ENCODE measurements at regions not wholly inside any gene's neighbourhood (a gene's known extent, or its start where the extent isn't known, plus 50 kb on each side); places are given as distances from the start of the nearest gene placed in this dataset.
"Not testable (repeated sequence)": the region's sequence is repeated elsewhere in the genome, so short reads cannot be mapped to it uniquely, and the experiment has no call there.

- TF ChIP-seq SPI1 (IDR thresholded peaks at IDR 0.05; ENCODE audit: borderline replicate concordance, low read depth) (no peak), CTCF (IDR thresholded peaks at IDR 0.05; ENCODE audit: insufficient read depth, low read length) (no peak), POLR2AphosphoS5 (IDR thresholded peaks at IDR 0.05; ENCODE audit: low read depth) (no peak), REST (IDR thresholded peaks at IDR 0.05; ENCODE audit: insufficient replicate concordance, low read depth) (no peak), GABPA (IDR thresholded peaks at IDR 0.05; ENCODE audit: low read depth) (no peak)
Observed at GRCh38 chr20:12237772-12238171, 320.1 kb downstream of the BTBD3 start.

GRCh38 chr20:12241065-12241464, 323.4 kb downstream of the BTBD3 start:
- no peak overlapping the region for H3K4me3 ChIP-seq (replicated peaks; ENCODE audit: insufficient read depth, low read length)
- no peak overlapping the region for H3K27ac ChIP-seq (replicated peaks)
- TF ChIP-seq REST (IDR thresholded peaks at IDR 0.05; ENCODE audit: insufficient replicate concordance, low read depth) (no peak), CTCF (IDR thresholded peaks at IDR 0.05; ENCODE audit: insufficient read depth, low read length) (no peak), POLR2AphosphoS5 (IDR thresholded peaks at IDR 0.05; ENCODE audit: low read depth) (no peak), GABPA (IDR thresholded peaks at IDR 0.05; ENCODE audit: low read depth) (no peak), SPI1 (IDR thresholded peaks at IDR 0.05; ENCODE audit: borderline replicate concordance, low read depth) (no peak)
- peaks cover 3% of the 10 kb centered on the region for H3K27me3 ChIP-seq (ENCODE audit: insufficient read depth, poor library complexity, severe bottlenecking)
- no peak for DNase-seq (ENCODE audit: low read depth in 1 of 2, low spot score in 1 of 2)

More at GRCh38 chr20:12237772-12238171, 320.1 kb downstream of the BTBD3 start:
- no peak overlapping the region for H3K27ac ChIP-seq (replicated peaks)
- peaks cover 3% of the 10 kb centered on the region for H3K27me3 ChIP-seq (ENCODE audit: insufficient read depth, poor library complexity, severe bottlenecking)
- DNase-seq (ENCODE audit: low read depth in 1 of 2, low spot score in 1 of 2) = no peak
- no peak overlapping the region for H3K4me3 ChIP-seq (replicated peaks; ENCODE audit: insufficient read depth, low read length)

GRCh38 chr20:12243327-12243726, 325.6 kb downstream of the BTBD3 start:
- TF ChIP-seq POLR2AphosphoS5 (IDR thresholded peaks at IDR 0.05; ENCODE audit: low read depth) (no peak), SPI1 (IDR thresholded peaks at IDR 0.05; ENCODE audit: borderline replicate concordance, low read depth) (peak; percentile 75)
- peak; percentile 55 to 81 for DNase-seq (ENCODE audit: low read depth in 1 of 2, low spot score in 1 of 2)
- Histone ChIP-seq H3K4me3 (replicated peaks; ENCODE audit: insufficient read depth, low read length) (no peak overlapping the region), H3K27ac (replicated peaks) (no peak overlapping the region), H3K27me3 (ENCODE audit: insufficient read depth, poor library complexity, severe bottlenecking) (no peaks in the 10 kb centered on the region)

GRCh38 chr20:12248481-12248880, 330.8 kb downstream of the BTBD3 start:
- H3K27ac ChIP-seq (replicated peaks) = no peak overlapping the region
- no peaks in the 10 kb centered on the region for H3K27me3 ChIP-seq (ENCODE audit: insufficient read depth, poor library complexity, severe bottlenecking)
- H3K4me3 ChIP-seq (replicated peaks; ENCODE audit: insufficient read depth, low read length) = no peak overlapping the region
- no peak for DNase-seq (ENCODE audit: low read depth in 1 of 2, low spot score in 1 of 2)
- no peak for TF ChIP-seq REST (IDR thresholded peaks at IDR 0.05; ENCODE audit: insufficient replicate concordance, low read depth)
- TF ChIP-seq GABPA (IDR thresholded peaks at IDR 0.05; ENCODE audit: low read depth) = no peak
- TF ChIP-seq SPI1 (IDR thresholded peaks at IDR 0.05; ENCODE audit: borderline replicate concordance, low read depth) = no peak
- no peak for TF ChIP-seq POLR2AphosphoS5 (IDR thresholded peaks at IDR 0.05; ENCODE audit: low read depth)

GRCh38 chr20:12250661-12251060, 333.0 kb downstream of the BTBD3 start:
- H3K4me3 ChIP-seq (replicated peaks; ENCODE audit: insufficient read depth, low read length); H3K27ac ChIP-seq (replicated peaks); H3K27me3 ChIP-seq (ENCODE audit: insufficient read depth, poor library complexity, severe bottlenecking); DNase-seq (ENCODE audit: low read depth in 1 of 2, low spot score in 1 of 2): not testable (repeated sequence)

Data from HL-60 (cell line).